Body of pancreas (tissue), 4 donors: ENCODE measurements at regions not wholly inside any gene's neighbourhood (a gene's known extent, or its start where the extent isn't known, plus 50 kb on each side); places are given as distances from the start of the nearest gene placed in this dataset.

ENCODE experiments used
- ATAC-seq: fragments of 150-250 bp; one replicate; pipeline ENCODE4 v1.9.1; 2016
- DNase-seq, 4 donors: peaks; one replicate each; pipeline ENCODE4 v3.0.0-alpha.2; 2019
- H3K27ac ChIP-seq, 4 donors: fragments of 200-600 bp; sonication (generic); 1 replicate in 3 of 4; 2 replicates in 1 of 4; pipeline versions ENCODE4 v1.5.1 to v1.6.1; 2016 to 2019; ENCODE audit warnings: mild to moderate bottlenecking in 1 of 4, mixed read lengths in 1 of 4, moderate library complexity in 1 of 4
- H3K27me3 ChIP-seq, 2 donors: fragments of 200-600 bp; sonication (generic); one replicate each; pipeline ENCODE4 v1.6.0; 2016; ENCODE audit warnings: mild to moderate bottlenecking in 1 of 2
- H3K36me3 ChIP-seq, 2 donors: fragments of 200-600 bp; sonication (generic); replicated peaks in 1 of 2; 2 replicates each; pipeline ENCODE4 v1.5.1; 2016; ENCODE audit warnings: low read depth in 2 of 2; ENCODE audit not compliant: insufficient read depth in 1 of 2
- H3K4me1 ChIP-seq: fragments of 200-600 bp; sonication (generic); one replicate; pipeline ENCODE4 v1.6.0; 2016
- H3K4me3 ChIP-seq, 2 donors: fragments of 200-600 bp; sonication (generic); 1 replicate in 1 of 2; 2 replicates in 1 of 2; pipeline ENCODE4 v1.5.1; 2016 to 2019
- H3K9me3 ChIP-seq, 3 donors: fragments of 200-600 bp; sonication (generic); 1 replicate in 2 of 3; 2 replicates in 1 of 3; pipeline ENCODE4 v1.5.1; 2016
- POLR2A ChIP-seq, 3 donors: fragments of 450-650 bp; IDR thresholded peaks; one replicate each; pipeline ENCODE4 v1.6.1; 2016; ENCODE audit warnings: antibody characterized with exemption in 3 of 3, mild to moderate bottlenecking in 2 of 3
- WGBS, 2 donors: methylation state at CpG; one replicate each; pipeline ENCODE4 v1.1.5; 2017; 5-methylcytosine and 5-hydroxymethylcytosine counted together
- intact Hi-C: fragments of 100-400 bp; cut with DNase I; formaldehyde crosslinking; loops from one replicate; pipeline ENCODE4 v1.15.1; 2023
- TF ChIP-seq, protein P1 (sequence below), 7 experiments: fragments of 450-650 bp in 4 of 7; fragments of 200-600 bp in 3 of 7; sonication (generic) in 3 of 7; IDR thresholded peaks; one replicate each; pipeline ENCODE4 v1.5.1; 2016 to 2019; ENCODE audit warnings: antibody characterized with exemption in 7 of 7

DNA sequence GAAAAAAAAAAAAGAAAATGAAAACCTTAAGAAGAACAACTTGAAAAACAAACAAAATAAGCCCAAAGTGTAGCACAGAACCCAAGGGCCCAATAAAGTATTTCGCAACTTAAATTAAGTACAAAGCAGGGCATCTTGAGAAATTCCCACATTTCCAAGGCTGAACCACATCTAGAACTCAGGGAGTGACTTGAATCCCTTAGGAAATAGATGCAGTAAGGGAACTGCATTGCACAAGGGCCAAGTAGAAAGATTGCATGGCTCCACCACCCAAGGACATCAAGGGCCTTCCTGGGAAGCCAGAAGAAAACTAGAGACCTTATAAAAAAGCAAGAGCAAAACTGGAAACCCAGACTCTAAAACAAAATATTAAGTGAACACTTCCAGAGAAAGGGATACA is 352.7 kb downstream of the CXCL12 start:
- TF ChIP-seq POLR2A (IDR thresholded peaks at IDR 0.05): no peak
- TF ChIP-seq, protein P1, sequence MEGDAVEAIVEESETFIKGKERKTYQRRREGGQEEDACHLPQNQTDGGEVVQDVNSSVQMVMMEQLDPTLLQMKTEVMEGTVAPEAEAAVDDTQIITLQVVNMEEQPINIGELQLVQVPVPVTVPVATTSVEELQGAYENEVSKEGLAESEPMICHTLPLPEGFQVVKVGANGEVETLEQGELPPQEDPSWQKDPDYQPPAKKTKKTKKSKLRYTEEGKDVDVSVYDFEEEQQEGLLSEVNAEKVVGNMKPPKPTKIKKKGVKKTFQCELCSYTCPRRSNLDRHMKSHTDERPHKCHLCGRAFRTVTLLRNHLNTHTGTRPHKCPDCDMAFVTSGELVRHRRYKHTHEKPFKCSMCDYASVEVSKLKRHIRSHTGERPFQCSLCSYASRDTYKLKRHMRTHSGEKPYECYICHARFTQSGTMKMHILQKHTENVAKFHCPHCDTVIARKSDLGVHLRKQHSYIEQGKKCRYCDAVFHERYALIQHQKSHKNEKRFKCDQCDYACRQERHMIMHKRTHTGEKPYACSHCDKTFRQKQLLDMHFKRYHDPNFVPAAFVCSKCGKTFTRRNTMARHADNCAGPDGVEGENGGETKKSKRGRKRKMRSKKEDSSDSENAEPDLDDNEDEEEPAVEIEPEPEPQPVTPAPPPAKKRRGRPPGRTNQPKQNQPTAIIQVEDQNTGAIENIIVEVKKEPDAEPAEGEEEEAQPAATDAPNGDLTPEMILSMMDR (IDR thresholded peaks at IDR 0.05): no peak
- no peaks in the 10 kb centered on the region for H3K27me3 ChIP-seq
- H3K4me1 ChIP-seq: peaks cover 31% of the 10 kb centered on the region
- 86 to 94% methylated on average over 1 of the region's 1 CpG for WGBS, 2 donors
- H3K9me3 ChIP-seq: no peaks in the 10 kb centered on the region
- DNase-seq: no peak
- no peaks in the 10 kb centered on the region for H3K36me3 ChIP-seq
- peak; percentile 35 for ATAC-seq
- intact Hi-C loops: no loop called here
- peak overlapping the region in 3 of 4 donors; percentile 20 to 36 (median 30) for H3K27ac ChIP-seq
- H3K4me3 ChIP-seq: no peak overlapping the region

DNA sequence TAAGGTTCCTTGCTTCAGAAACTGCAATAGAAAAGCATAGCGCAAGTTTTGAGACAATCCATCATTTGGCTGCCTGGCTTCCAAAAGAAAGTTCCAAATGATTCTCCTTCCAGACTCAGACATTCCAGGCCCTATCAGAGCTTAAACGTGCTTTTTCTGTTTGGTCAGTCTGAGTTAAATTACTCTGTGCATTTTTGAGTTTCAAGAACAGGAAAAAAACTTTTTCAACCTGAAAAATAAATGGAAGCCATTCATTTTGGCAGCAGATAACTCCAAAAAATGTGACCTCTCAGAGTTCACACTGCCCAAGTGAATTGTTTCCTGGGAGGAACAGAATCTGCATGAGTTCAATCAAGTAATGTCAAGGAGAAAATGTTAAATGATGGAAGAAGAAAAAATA is 354.2 kb downstream of the CXCL12 start:
- no peaks in the 10 kb centered on the region for H3K27me3 ChIP-seq
- WGBS, 2 donors: 52 to 60% methylated on average over 2 of the region's 2 CpGs
- H3K4me3 ChIP-seq: no peak overlapping the region
- no peaks in the 10 kb centered on the region for H3K9me3 ChIP-seq
- no peak for TF ChIP-seq POLR2A (IDR thresholded peaks at IDR 0.05)
- TF ChIP-seq, protein P1 (IDR thresholded peaks at IDR 0.05): no peak
- no peak overlapping the region for H3K27ac ChIP-seq
- H3K4me1 ChIP-seq: peaks cover 31% of the 10 kb centered on the region
- ATAC-seq: no peak
- intact Hi-C loops: no loop called here
- no peaks in the 10 kb centered on the region for H3K36me3 ChIP-seq
- DNase-seq: no peak

DNA sequence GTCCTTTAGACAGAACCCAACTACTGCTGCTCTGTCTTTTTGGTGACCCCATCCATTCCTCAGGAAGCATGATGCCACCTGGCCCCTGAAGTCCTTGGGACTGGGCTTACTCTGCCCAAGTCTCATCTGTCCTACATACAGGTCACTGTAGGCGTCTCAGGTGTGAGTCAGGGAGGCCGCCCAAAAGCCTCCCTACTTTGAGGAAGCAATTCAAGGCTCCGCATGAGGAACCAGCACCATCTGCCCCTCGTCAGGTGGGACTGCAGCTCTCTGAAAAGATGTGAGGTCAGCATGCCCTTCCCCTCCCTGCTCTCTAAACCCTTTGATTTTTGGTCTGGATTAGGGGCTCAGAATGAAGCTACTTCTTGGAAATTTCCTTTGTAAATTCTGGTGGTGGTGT is 354.8 kb downstream of the CXCL12 start:
- no peak for ATAC-seq
- no peak overlapping the region for H3K4me3 ChIP-seq
- DNase-seq: no peak
- intact Hi-C loops: no loop called here
- H3K4me1 ChIP-seq: peaks cover 31% of the 10 kb centered on the region
- no peaks in the 10 kb centered on the region for H3K9me3 ChIP-seq
- TF ChIP-seq, protein P1 (IDR thresholded peaks at IDR 0.05): peak in 1 of 7 experiments; percentile 14
- no peak for TF ChIP-seq POLR2A (IDR thresholded peaks at IDR 0.05)
- no peaks in the 10 kb centered on the region for H3K27me3 ChIP-seq
- WGBS, 2 donors: 85 to 87% methylated on average over 4 of the region's 4 CpGs
- H3K27ac ChIP-seq: no peak overlapping the region
- H3K36me3 ChIP-seq: no peaks in the 10 kb centered on the region

DNA sequence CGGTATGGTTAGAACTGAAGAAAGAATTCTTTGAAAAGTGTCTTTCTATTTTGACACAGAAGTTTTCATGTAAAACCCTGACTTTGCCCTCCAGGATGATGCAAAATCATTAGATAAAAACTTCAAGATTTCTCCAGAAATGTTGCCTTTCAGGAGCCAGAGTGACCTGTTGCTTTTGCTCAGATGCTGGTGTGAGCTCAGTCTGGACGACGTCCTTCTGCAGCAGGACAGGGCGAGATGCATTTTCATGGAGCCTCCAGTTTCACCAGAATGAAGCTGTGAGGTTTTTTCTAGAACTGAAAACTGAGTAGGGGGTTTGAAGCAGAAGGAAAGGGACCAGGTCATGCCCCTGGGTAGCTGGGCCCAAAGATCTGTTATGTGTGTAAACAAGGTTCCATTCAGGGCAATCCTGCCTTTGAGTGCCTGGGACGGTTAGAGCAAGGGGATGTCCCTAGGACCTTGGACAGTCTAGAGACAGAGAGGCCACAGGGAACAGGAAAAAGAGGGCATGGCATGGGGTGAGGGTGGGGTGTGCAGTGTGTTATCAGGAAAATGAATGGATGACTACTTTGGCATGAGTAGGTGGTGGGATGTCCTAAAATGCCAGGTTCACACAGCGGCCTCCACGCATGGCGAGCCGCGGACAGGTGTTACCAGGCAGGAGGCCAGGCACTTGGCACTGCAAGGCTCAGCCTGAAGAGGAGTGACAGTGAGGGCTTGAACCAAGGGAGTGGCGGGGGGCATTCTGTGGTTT is 356.3 kb downstream of the CXCL12 start:
- Histone ChIP-seq H3K36me3 (no peaks in the 10 kb centered on the region), H3K4me1 (peaks cover 31% of the 10 kb centered on the region), H3K9me3 (no peaks in the 10 kb centered on the region), H3K4me3 (no peak overlapping the region), H3K27me3 (no peaks in the 10 kb centered on the region), H3K27ac (no peak overlapping the region)
- peak; percentile 42 to 72 (median 46) for DNase-seq
- intact Hi-C loops: no loop called here
- WGBS, 2 donors: 64 to 67% methylated on average over 10 to 11 of the region's 11 CpGs
- ATAC-seq: peak; percentile 67
- TF ChIP-seq, protein P1 (IDR thresholded peaks at IDR 0.05): no peak
- no peak for TF ChIP-seq POLR2A (IDR thresholded peaks at IDR 0.05)
